GM23338 (cell line): ENCODE measurements at regions not wholly inside any gene's neighbourhood (a gene's known extent, or its start where the extent isn't known, plus 50 kb on each side); places are given as distances from the start of the nearest gene placed in this dataset.

Experiments used
- ATAC-seq: fragments of 200-7000 bp; cut with Tn5 transposase; 3 replicates; pipeline ENCODE4 v1.9.1; 2020
- DNase-seq: peaks from one replicate; pipeline ENCODE4 v3.0.0-alpha.2; 2015; ENCODE audit warnings: low spot score
- H2AFZ ChIP-seq: fragments of 200-600 bp; sonication (generic); 2 replicates; pipeline ENCODE4 v1.8.0; 2016; ENCODE audit warnings: antibody characterized with exemption, mild to moderate bottlenecking, moderate library complexity
- H3F3A ChIP-seq: fragments of 200-600 bp; sonication (generic); replicated peaks from 2 replicates; pipeline ENCODE4 v1.8.0; 2017; ENCODE audit warnings: antibody characterized with exemption, mixed run types, low read depth
- H3K27ac ChIP-seq: fragments of 200-600 bp; sonication (generic); 2 replicates; pipeline ENCODE4 v1.6.1; 2016; ENCODE audit warnings: low read depth
- H3K27me3 ChIP-seq: fragments of 200-600 bp; sonication (generic); 2 replicates; pipeline ENCODE4 v1.8.0; 2016; ENCODE audit warnings: mild to moderate bottlenecking, mixed run types, moderate library complexity; ENCODE audit not compliant: insufficient read depth
- H3K36me3 ChIP-seq: fragments of 200-600 bp; sonication (generic); 2 replicates; pipeline ENCODE4 v1.8.0; 2016; ENCODE audit warnings: mild to moderate bottlenecking; ENCODE audit not compliant: insufficient read depth
- H3K4me1 ChIP-seq: fragments of 200-600 bp; sonication (generic); 2 replicates; pipeline ENCODE4 v1.8.0; 2016; ENCODE audit warnings: mild to moderate bottlenecking, moderate library complexity; ENCODE audit not compliant: insufficient read depth
- H3K4me2 ChIP-seq: fragments of 200-600 bp; sonication (generic); 2 replicates; pipeline ENCODE4 v1.7.1; 2017; ENCODE audit warnings: mixed run types
- H3K4me3 ChIP-seq: fragments of 200-600 bp; sonication (generic); 2 replicates; pipeline ENCODE4 v1.6.1; 2016; ENCODE audit warnings: mixed run types
- H3K79me2 ChIP-seq: fragments of 200-600 bp; sonication (generic); replicated peaks from 2 replicates; pipeline ENCODE4 v1.8.0; 2017; ENCODE audit warnings: mild to moderate bottlenecking; ENCODE audit not compliant: insufficient read depth
- H3K9me2 ChIP-seq: fragments of 200-600 bp; sonication (generic); 2 replicates; pipeline ENCODE4 v1.8.0; 2017; ENCODE audit not compliant: insufficient read depth
- H4K20me1 ChIP-seq: fragments of 200-600 bp; sonication (generic); replicated peaks from 2 replicates; pipeline ENCODE4 v1.8.0; 2017; ENCODE audit warnings: mild to moderate bottlenecking; ENCODE audit not compliant: insufficient read depth
- H3K27ac Mint-ChIP-seq: 2 replicates; pipeline ENCODE4 v1.8.0; 2020; ENCODE audit warnings: inconsistent platforms, mild to moderate bottlenecking, moderate library complexity, mixed read lengths
- H3K27me3 Mint-ChIP-seq: 3 replicates; pipeline ENCODE4 v1.8.0; 2022; ENCODE audit warnings: low read depth, mild to moderate bottlenecking, moderate library complexity, mixed read lengths, inconsistent platforms; ENCODE audit not compliant: insufficient read depth, poor library complexity
- H3K36me3 Mint-ChIP-seq: 3 replicates; pipeline ENCODE4 v1.8.0; 2021; ENCODE audit warnings: low read depth, mild to moderate bottlenecking, inconsistent platforms, moderate library complexity, mixed read lengths
- H3K4me1 Mint-ChIP-seq: 3 replicates; pipeline ENCODE4 v1.8.0; 2020; ENCODE audit warnings: mild to moderate bottlenecking, inconsistent platforms, mixed read lengths
- H3K4me3 Mint-ChIP-seq: 3 replicates; pipeline ENCODE4 v1.8.0; 2021; ENCODE audit warnings: moderate library complexity, mild to moderate bottlenecking, inconsistent platforms, mixed read lengths
- H3K9me3 Mint-ChIP-seq: 3 replicates; pipeline ENCODE4 v1.8.0; 2020; ENCODE audit warnings: moderate library complexity, mild to moderate bottlenecking, inconsistent platforms, mixed read lengths
- CREB1 ChIP-seq: fragments of 250-450 bp; sonication (Bioruptor Pico); IDR thresholded peaks from 2 replicates; pipeline ENCODE4 v1.5.0; 2020; ENCODE audit warnings: low read depth, mild to moderate bottlenecking, moderate library complexity
- ETS1 ChIP-seq: IDR thresholded peaks from 2 replicates; pipeline ENCODE4 v1.6.1; 2016; ENCODE audit warnings: antibody characterized with exemption
- EZH2 ChIP-seq: fragments of 200-600 bp; sonication (generic); IDR thresholded peaks from one replicate; pipeline ENCODE4 v1.8.0; 2017; ENCODE audit warnings: antibody characterized with exemption, mild to moderate bottlenecking, low read depth; ENCODE audit not compliant: unreplicated experiment
- EZH2phosphoT487 ChIP-seq: fragments of 200-600 bp; sonication (generic); IDR thresholded peaks from one replicate; pipeline ENCODE4 v1.8.1; 2018; ENCODE audit warnings: antibody characterized with exemption; ENCODE audit not compliant: unreplicated experiment
- JUNB ChIP-seq: IDR thresholded peaks from one replicate; pipeline ENCODE4 v1.6.1; 2016; ENCODE audit warnings: antibody characterized with exemption; ENCODE audit not compliant: unreplicated experiment
- POLR2AphosphoS5 ChIP-seq: IDR thresholded peaks from 2 replicates; pipeline ENCODE4 v1.6.1; 2016; ENCODE audit warnings: antibody characterized with exemption, low read depth
- REST ChIP-seq: IDR thresholded peaks from one replicate; pipeline ENCODE4 v1.6.1; 2018; ENCODE audit warnings: antibody characterized with exemption; ENCODE audit not compliant: unreplicated experiment
- STAT1 ChIP-seq: IDR thresholded peaks from one replicate; pipeline ENCODE4 v1.6.1; 2016; ENCODE audit warnings: antibody characterized with exemption; ENCODE audit not compliant: unreplicated experiment
- ZNF114 ChIP-seq: fragments of 250-450 bp; sonication (Bioruptor Pico); IDR thresholded peaks from 2 replicates; pipeline ENCODE4 v1.5.0; 2020; ENCODE audit warnings: mild to moderate bottlenecking, moderate library complexity
- ZNF331 ChIP-seq: fragments of 250-450 bp; sonication (Bioruptor Pico); IDR thresholded peaks from 2 replicates; pipeline ENCODE4 v1.5.0; 2020; ENCODE audit warnings: low read depth, mild to moderate bottlenecking, moderate library complexity
- ZNF462 ChIP-seq: fragments of 250-450 bp; sonication (Bioruptor Pico); IDR thresholded peaks from 2 replicates; pipeline ENCODE4 v1.5.0; 2020; ENCODE audit warnings: mild to moderate bottlenecking, moderate library complexity
- TF ChIP-seq, protein P1 (sequence below), 2 experiments: fragments of 200-600 bp in 1 of 2; sonication (generic) in 1 of 2; conservative IDR thresholded peaks; 2 replicates each; pipeline versions ENCODE4 v1.5.1 to v1.6.1; 2016 to 2017; ENCODE audit warnings: antibody characterized with exemption in 2 of 2, low read depth in 2 of 2, mild to moderate bottlenecking in 2 of 2, moderate library complexity in 1 of 2

- DNase-seq, result peak; percentile 12
- Mint-ChIP-seq H3K9me3 (no peaks in the 10 kb centered on the region; the same call in 2 of the 3 replicates), H3K27ac (no peak overlapping the region), H3K4me1 (peaks cover 18% of the 10 kb centered on the region), H3K36me3 (no peaks in the 10 kb centered on the region), H3K27me3 (no peaks in the 10 kb centered on the region), H3K4me3 (no peak overlapping the region)
- Histone ChIP-seq H3K27me3 (no peaks in the 10 kb centered on the region), H4K20me1 (no peaks in the 10 kb centered on the region), H3K4me1 (peaks cover 13% of the 10 kb centered on the region), H3K36me3 (no peaks in the 10 kb centered on the region), H3F3A (no peaks in the 10 kb centered on the region), H3K79me2 (no peaks in the 10 kb centered on the region), H3K4me2 (no peak overlapping the region), H3K4me3 (no peak overlapping the region), H2AFZ (peak overlapping the region; percentile 88; the same call in 1 of the 2 replicates), H3K27ac (no peak overlapping the region), H3K9me2 (no peaks in the 10 kb centered on the region)
- TF ChIP-seq CREB1 (CRISPR knock-in tag) (no peak), ZNF114 (CRISPR knock-in tag) (no peak), EZH2 (no peak), REST (no peak), JUNB (no peak), ETS1 (no peak), ZNF331 (CRISPR knock-in tag) (no peak), POLR2AphosphoS5 (no peak), STAT1 (no peak), EZH2phosphoT487 (no peak), ZNF462 (CRISPR knock-in tag) (no peak)
- TF ChIP-seq, protein P1, sequence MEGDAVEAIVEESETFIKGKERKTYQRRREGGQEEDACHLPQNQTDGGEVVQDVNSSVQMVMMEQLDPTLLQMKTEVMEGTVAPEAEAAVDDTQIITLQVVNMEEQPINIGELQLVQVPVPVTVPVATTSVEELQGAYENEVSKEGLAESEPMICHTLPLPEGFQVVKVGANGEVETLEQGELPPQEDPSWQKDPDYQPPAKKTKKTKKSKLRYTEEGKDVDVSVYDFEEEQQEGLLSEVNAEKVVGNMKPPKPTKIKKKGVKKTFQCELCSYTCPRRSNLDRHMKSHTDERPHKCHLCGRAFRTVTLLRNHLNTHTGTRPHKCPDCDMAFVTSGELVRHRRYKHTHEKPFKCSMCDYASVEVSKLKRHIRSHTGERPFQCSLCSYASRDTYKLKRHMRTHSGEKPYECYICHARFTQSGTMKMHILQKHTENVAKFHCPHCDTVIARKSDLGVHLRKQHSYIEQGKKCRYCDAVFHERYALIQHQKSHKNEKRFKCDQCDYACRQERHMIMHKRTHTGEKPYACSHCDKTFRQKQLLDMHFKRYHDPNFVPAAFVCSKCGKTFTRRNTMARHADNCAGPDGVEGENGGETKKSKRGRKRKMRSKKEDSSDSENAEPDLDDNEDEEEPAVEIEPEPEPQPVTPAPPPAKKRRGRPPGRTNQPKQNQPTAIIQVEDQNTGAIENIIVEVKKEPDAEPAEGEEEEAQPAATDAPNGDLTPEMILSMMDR (conservative IDR thresholded peaks at IDR 0.05; ENCODE audit: low read depth in 2 of 2), result no peak
- ATAC-seq, result peak; percentile 48; the same call in 2 of the 3 replicates
Measured at GRCh38 chr2:76008001-76008702, 297.4 kb upstream of the GCFC2 start.
